Neural cell (in vitro differentiated cells): ENCODE measurements at regions not wholly inside any gene's neighbourhood (a gene's known extent, or its start where the extent isn't known, plus 50 kb on each side); places are given as distances from the start of the nearest gene placed in this dataset.

Experiments used
- H2AFZ ChIP-seq: fragments of 200-600, 300-800 bp; sonication (generic), shearing (Covaris generic); 2 replicates; pipeline ENCODE4 v1.6.0; 2014; ENCODE audit warnings: low read depth, mild to moderate bottlenecking, antibody characterized with exemption, low read length, moderate library complexity
- H3F3A ChIP-seq: fragments of 200-600 bp; shearing (Covaris generic); 2 replicates; pipeline ENCODE4 v1.6.1; 2016; ENCODE audit warnings: mild to moderate bottlenecking, moderate library complexity, mixed read lengths, antibody characterized with exemption, low read length; ENCODE audit not compliant: insufficient read depth, poor library complexity, severe bottlenecking
- H3K27ac ChIP-seq: fragments of 200-600, 300-800 bp; sonication (generic), shearing (Covaris generic); 2 replicates; pipeline ENCODE4 v1.5.1; 2014; ENCODE audit warnings: mild to moderate bottlenecking, low read length, moderate library complexity
- H3K27me3 ChIP-seq: fragments of 300-800, 200-600 bp; sonication (generic), shearing (Covaris generic); 2 replicates; pipeline ENCODE4 v1.6.0; 2014; ENCODE audit warnings: mild to moderate bottlenecking, low read depth, low read length, moderate library complexity; ENCODE audit not compliant: insufficient read depth
- H3K36me3 ChIP-seq: fragments of 300-800, 200-600 bp; sonication (generic), shearing (Covaris generic); 2 replicates; pipeline ENCODE4 v1.5.1; 2014; ENCODE audit warnings: mild to moderate bottlenecking, antibody characterized with exemption, low read length, moderate library complexity; ENCODE audit not compliant: insufficient read depth
- H3K4me2 ChIP-seq: fragments of 300-800, 200-600 bp; sonication (generic), shearing (Covaris generic); 2 replicates; pipeline ENCODE4 v1.6.0; 2014; ENCODE audit warnings: mild to moderate bottlenecking, low read length
- H3K4me3 ChIP-seq: fragments of 300-800, 200-600 bp; sonication (generic), shearing (Covaris generic); 2 replicates; pipeline ENCODE4 v1.5.1; 2014; ENCODE audit warnings: mild to moderate bottlenecking, low read length, moderate library complexity
- H3K79me2 ChIP-seq: fragments of 200-600 bp; shearing (Covaris generic); replicated peaks from 2 replicates; pipeline ENCODE4 v1.6.0; 2014; ENCODE audit warnings: mild to moderate bottlenecking, low read length, moderate library complexity; ENCODE audit not compliant: insufficient read depth
- H3K9ac ChIP-seq: fragments of 300-800, 200-600 bp; sonication (generic), shearing (Covaris generic); 2 replicates; pipeline ENCODE4 v1.6.1; 2016; ENCODE audit warnings: mild to moderate bottlenecking, low read length, mixed read lengths
- H3K9me2 ChIP-seq: fragments of 200-600 bp; shearing (Covaris generic); 2 replicates; pipeline ENCODE4 v1.6.1; 2016; ENCODE audit warnings: mild to moderate bottlenecking, low read length, mixed read lengths; ENCODE audit not compliant: insufficient read depth
- H3K9me3 ChIP-seq: fragments of 200-600, 300-800 bp; sonication (generic), shearing (Covaris generic); 2 replicates; pipeline ENCODE4 v1.6.1; 2016; ENCODE audit warnings: mild to moderate bottlenecking, mixed run types, low read length, moderate library complexity, mixed read lengths
- H4K20me1 ChIP-seq: fragments of 200-600 bp; shearing (Covaris generic); 2 replicates; pipeline ENCODE4 v1.6.1; 2016; ENCODE audit warnings: mild to moderate bottlenecking, mixed run types; ENCODE audit not compliant: insufficient read depth
- EP300 ChIP-seq: fragments of 450-650 bp; conservative IDR thresholded peaks from 2 replicates; pipeline ENCODE4 v1.6.1; 2014; ENCODE audit warnings: antibody characterized with exemption, mild to moderate bottlenecking, moderate library complexity; ENCODE audit not compliant: poor library complexity, severe bottlenecking
- EZH2 ChIP-seq: fragments of 200-600, 300-800 bp; shearing (Covaris generic), sonication (generic); IDR thresholded peaks from 2 replicates; pipeline ENCODE4 v1.6.1; 2014; ENCODE audit warnings: antibody characterized with exemption, low read length, borderline replicate concordance, mild to moderate bottlenecking; ENCODE audit not compliant: insufficient read depth, poor library complexity, severe bottlenecking
- MXI1 ChIP-seq: fragments of 450-650 bp; conservative IDR thresholded peaks from 2 replicates; pipeline ENCODE4 v1.6.1; 2014; ENCODE audit warnings: antibody characterized with exemption, mild to moderate bottlenecking; ENCODE audit not compliant: poor library complexity, severe bottlenecking
- POLR2AphosphoS5 ChIP-seq: IDR thresholded peaks from 2 replicates; pipeline ENCODE4 v1.6.1; 2012
- RAD21 ChIP-seq: fragments of 450-650 bp; conservative IDR thresholded peaks from 2 replicates; pipeline ENCODE4 v1.6.1; 2014; ENCODE audit warnings: antibody characterized with exemption, mild to moderate bottlenecking, moderate library complexity
- REST ChIP-seq: IDR thresholded peaks from 2 replicates; pipeline ENCODE4 v1.6.1; 2012; ENCODE audit warnings: borderline replicate concordance
- SMC3 ChIP-seq: fragments of 450-650 bp; conservative IDR thresholded peaks from 2 replicates; pipeline ENCODE4 v1.6.1; 2014; ENCODE audit warnings: antibody characterized with exemption, mild to moderate bottlenecking, moderate library complexity; ENCODE audit not compliant: poor library complexity
- TAF1 ChIP-seq: IDR thresholded peaks from 2 replicates; pipeline ENCODE4 v1.6.1; 2012; ENCODE audit warnings: low read depth
- TF ChIP-seq, protein P1 (sequence below): fragments of 450-650 bp; IDR thresholded peaks from 2 replicates; pipeline ENCODE4 v1.5.1; 2014; ENCODE audit warnings: antibody characterized with exemption, mild to moderate bottlenecking, moderate library complexity; ENCODE audit not compliant: poor library complexity, severe bottlenecking

- Histone ChIP-seq H2AFZ (no peak overlapping the region), H3K27me3 (no peaks in the 10 kb centered on the region)
- TF ChIP-seq TAF1, result no peak
- TF ChIP-seq REST, result no peak
Observed at GRCh38 chr2:124975648-124976047, 950.6 kb downstream of the CNTNAP5 start.

GRCh38 chr2:124978597-124978996 lies 953.5 kb downstream of the CNTNAP5 start:
- H3K79me2 ChIP-seq, result no peaks in the 10 kb centered on the region
- no peaks in the 10 kb centered on the region for H3F3A ChIP-seq
- H3K4me2 ChIP-seq, result no peak overlapping the region
- H3K27ac ChIP-seq, result no peak overlapping the region
- TF ChIP-seq TAF1 (no peak), RAD21 (no peak), EZH2 (no peak), REST (no peak), MXI1 (no peak), POLR2AphosphoS5 (no peak), EP300 (no peak), SMC3 (no peak)
- TF ChIP-seq, protein P1, sequence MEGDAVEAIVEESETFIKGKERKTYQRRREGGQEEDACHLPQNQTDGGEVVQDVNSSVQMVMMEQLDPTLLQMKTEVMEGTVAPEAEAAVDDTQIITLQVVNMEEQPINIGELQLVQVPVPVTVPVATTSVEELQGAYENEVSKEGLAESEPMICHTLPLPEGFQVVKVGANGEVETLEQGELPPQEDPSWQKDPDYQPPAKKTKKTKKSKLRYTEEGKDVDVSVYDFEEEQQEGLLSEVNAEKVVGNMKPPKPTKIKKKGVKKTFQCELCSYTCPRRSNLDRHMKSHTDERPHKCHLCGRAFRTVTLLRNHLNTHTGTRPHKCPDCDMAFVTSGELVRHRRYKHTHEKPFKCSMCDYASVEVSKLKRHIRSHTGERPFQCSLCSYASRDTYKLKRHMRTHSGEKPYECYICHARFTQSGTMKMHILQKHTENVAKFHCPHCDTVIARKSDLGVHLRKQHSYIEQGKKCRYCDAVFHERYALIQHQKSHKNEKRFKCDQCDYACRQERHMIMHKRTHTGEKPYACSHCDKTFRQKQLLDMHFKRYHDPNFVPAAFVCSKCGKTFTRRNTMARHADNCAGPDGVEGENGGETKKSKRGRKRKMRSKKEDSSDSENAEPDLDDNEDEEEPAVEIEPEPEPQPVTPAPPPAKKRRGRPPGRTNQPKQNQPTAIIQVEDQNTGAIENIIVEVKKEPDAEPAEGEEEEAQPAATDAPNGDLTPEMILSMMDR, result no peak
- H3K36me3 ChIP-seq, result no peaks in the 10 kb centered on the region
- no peaks in the 10 kb centered on the region for H3K9me2 ChIP-seq
- no peak overlapping the region for H2AFZ ChIP-seq
- H3K4me3 ChIP-seq, result no peak overlapping the region
- no peak overlapping the region for H3K9ac ChIP-seq
- H3K9me3 ChIP-seq, result no peaks in the 10 kb centered on the region
- no peaks in the 10 kb centered on the region for H4K20me1 ChIP-seq
- H3K27me3 ChIP-seq, result no peaks in the 10 kb centered on the region

More at GRCh38 chr2:124975648-124976047, 950.6 kb downstream of the CNTNAP5 start:
- no peak overlapping the region for H3K4me2 ChIP-seq
- H3F3A ChIP-seq, result no peaks in the 10 kb centered on the region
- no peak overlapping the region for H3K9ac ChIP-seq
- H3K4me3 ChIP-seq, result no peak overlapping the region
- H3K36me3 ChIP-seq, result no peaks in the 10 kb centered on the region
- no peaks in the 10 kb centered on the region for H3K79me2 ChIP-seq
- no peak overlapping the region for H3K27ac ChIP-seq
- H3K9me3 ChIP-seq, result no peaks in the 10 kb centered on the region
- no peaks in the 10 kb centered on the region for H3K9me2 ChIP-seq
- H4K20me1 ChIP-seq, result no peaks in the 10 kb centered on the region
